Neural cell (in vitro differentiated cells): ENCODE measurements at regions not wholly inside any gene's neighbourhood (a gene's known extent, or its start where the extent isn't known, plus 50 kb on each side); places are given as distances from the start of the nearest gene placed in this dataset.

Experiments used
- H2AFZ ChIP-seq: fragments of 200-600, 300-800 bp; sonication (generic), shearing (Covaris generic); 2 replicates; pipeline ENCODE4 v1.6.0; 2014; ENCODE audit warnings: low read depth, mild to moderate bottlenecking, antibody characterized with exemption, low read length, moderate library complexity
- H3F3A ChIP-seq: fragments of 200-600 bp; shearing (Covaris generic); 2 replicates; pipeline ENCODE4 v1.6.1; 2016; ENCODE audit warnings: mild to moderate bottlenecking, moderate library complexity, mixed read lengths, antibody characterized with exemption, low read length; ENCODE audit not compliant: insufficient read depth, poor library complexity, severe bottlenecking
- H3K27ac ChIP-seq: fragments of 200-600, 300-800 bp; sonication (generic), shearing (Covaris generic); 2 replicates; pipeline ENCODE4 v1.5.1; 2014; ENCODE audit warnings: mild to moderate bottlenecking, low read length, moderate library complexity
- H3K27me3 ChIP-seq: fragments of 300-800, 200-600 bp; sonication (generic), shearing (Covaris generic); 2 replicates; pipeline ENCODE4 v1.6.0; 2014; ENCODE audit warnings: mild to moderate bottlenecking, low read depth, low read length, moderate library complexity; ENCODE audit not compliant: insufficient read depth
- H3K36me3 ChIP-seq: fragments of 300-800, 200-600 bp; sonication (generic), shearing (Covaris generic); 2 replicates; pipeline ENCODE4 v1.5.1; 2014; ENCODE audit warnings: mild to moderate bottlenecking, antibody characterized with exemption, low read length, moderate library complexity; ENCODE audit not compliant: insufficient read depth
- H3K4me2 ChIP-seq: fragments of 300-800, 200-600 bp; sonication (generic), shearing (Covaris generic); 2 replicates; pipeline ENCODE4 v1.6.0; 2014; ENCODE audit warnings: mild to moderate bottlenecking, low read length
- H3K4me3 ChIP-seq: fragments of 300-800, 200-600 bp; sonication (generic), shearing (Covaris generic); 2 replicates; pipeline ENCODE4 v1.5.1; 2014; ENCODE audit warnings: mild to moderate bottlenecking, low read length, moderate library complexity
- H3K79me2 ChIP-seq: fragments of 200-600 bp; shearing (Covaris generic); replicated peaks from 2 replicates; pipeline ENCODE4 v1.6.0; 2014; ENCODE audit warnings: mild to moderate bottlenecking, low read length, moderate library complexity; ENCODE audit not compliant: insufficient read depth
- H3K9ac ChIP-seq: fragments of 300-800, 200-600 bp; sonication (generic), shearing (Covaris generic); 2 replicates; pipeline ENCODE4 v1.6.1; 2016; ENCODE audit warnings: mild to moderate bottlenecking, low read length, mixed read lengths
- H3K9me2 ChIP-seq: fragments of 200-600 bp; shearing (Covaris generic); 2 replicates; pipeline ENCODE4 v1.6.1; 2016; ENCODE audit warnings: mild to moderate bottlenecking, low read length, mixed read lengths; ENCODE audit not compliant: insufficient read depth
- H3K9me3 ChIP-seq: fragments of 200-600, 300-800 bp; sonication (generic), shearing (Covaris generic); 2 replicates; pipeline ENCODE4 v1.6.1; 2016; ENCODE audit warnings: mild to moderate bottlenecking, mixed run types, low read length, moderate library complexity, mixed read lengths
- H4K20me1 ChIP-seq: fragments of 200-600 bp; shearing (Covaris generic); 2 replicates; pipeline ENCODE4 v1.6.1; 2016; ENCODE audit warnings: mild to moderate bottlenecking, mixed run types; ENCODE audit not compliant: insufficient read depth
- EP300 ChIP-seq: fragments of 450-650 bp; conservative IDR thresholded peaks from 2 replicates; pipeline ENCODE4 v1.6.1; 2014; ENCODE audit warnings: antibody characterized with exemption, mild to moderate bottlenecking, moderate library complexity; ENCODE audit not compliant: poor library complexity, severe bottlenecking
- EZH2 ChIP-seq: fragments of 200-600, 300-800 bp; shearing (Covaris generic), sonication (generic); IDR thresholded peaks from 2 replicates; pipeline ENCODE4 v1.6.1; 2014; ENCODE audit warnings: antibody characterized with exemption, low read length, borderline replicate concordance, mild to moderate bottlenecking; ENCODE audit not compliant: insufficient read depth, poor library complexity, severe bottlenecking
- MXI1 ChIP-seq: fragments of 450-650 bp; conservative IDR thresholded peaks from 2 replicates; pipeline ENCODE4 v1.6.1; 2014; ENCODE audit warnings: antibody characterized with exemption, mild to moderate bottlenecking; ENCODE audit not compliant: poor library complexity, severe bottlenecking
- POLR2AphosphoS5 ChIP-seq: IDR thresholded peaks from 2 replicates; pipeline ENCODE4 v1.6.1; 2012
- RAD21 ChIP-seq: fragments of 450-650 bp; conservative IDR thresholded peaks from 2 replicates; pipeline ENCODE4 v1.6.1; 2014; ENCODE audit warnings: antibody characterized with exemption, mild to moderate bottlenecking, moderate library complexity
- SMC3 ChIP-seq: fragments of 450-650 bp; conservative IDR thresholded peaks from 2 replicates; pipeline ENCODE4 v1.6.1; 2014; ENCODE audit warnings: antibody characterized with exemption, mild to moderate bottlenecking, moderate library complexity; ENCODE audit not compliant: poor library complexity
- TAF1 ChIP-seq: IDR thresholded peaks from 2 replicates; pipeline ENCODE4 v1.6.1; 2012; ENCODE audit warnings: low read depth
- TF ChIP-seq, protein P1 (sequence below): IDR thresholded peaks from 2 replicates; pipeline ENCODE4 v1.6.1; 2012; ENCODE audit warnings: borderline replicate concordance
- TF ChIP-seq, protein P2 (sequence below): fragments of 450-650 bp; IDR thresholded peaks from 2 replicates; pipeline ENCODE4 v1.5.1; 2014; ENCODE audit warnings: antibody characterized with exemption, mild to moderate bottlenecking, moderate library complexity; ENCODE audit not compliant: poor library complexity, severe bottlenecking

DNA sequence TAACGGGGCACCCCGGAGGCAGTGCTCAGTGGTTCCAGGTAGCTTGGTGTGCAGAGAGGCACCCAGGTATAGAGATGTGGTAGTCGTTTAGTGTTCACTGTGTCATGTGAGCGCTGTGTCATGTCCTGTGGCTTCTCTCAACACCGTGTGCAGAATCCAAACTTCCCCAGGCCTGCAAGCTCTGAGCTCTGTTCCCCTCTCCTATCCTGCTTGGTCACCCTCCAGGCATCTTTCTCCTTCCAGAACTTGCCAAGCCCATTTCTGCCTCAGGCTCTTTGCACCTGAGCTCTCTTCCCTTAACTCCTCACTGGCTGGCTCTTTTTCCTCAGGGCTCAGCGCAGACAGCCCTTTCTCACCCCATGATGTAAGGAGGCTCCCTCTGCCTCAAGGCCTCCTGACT, 64.8 kb downstream of the CARTPT start:
- H3K9me2 ChIP-seq = no peaks in the 10 kb centered on the region
- H3K9ac ChIP-seq = no peak overlapping the region
- H3K9me3 ChIP-seq = no peaks in the 10 kb centered on the region
- H3K27me3 ChIP-seq = no peaks in the 10 kb centered on the region
- no peak overlapping the region for H3K4me3 ChIP-seq
- H2AFZ ChIP-seq = no peak overlapping the region
- peaks cover 52% of the 10 kb centered on the region for H3K79me2 ChIP-seq
- no peaks in the 10 kb centered on the region for H3K36me3 ChIP-seq
- no peaks in the 10 kb centered on the region for H4K20me1 ChIP-seq
- H3K27ac ChIP-seq = peak overlapping the region; percentile 71
- TF ChIP-seq MXI1 (no peak), RAD21 (no peak), POLR2AphosphoS5 (no peak)
- TF ChIP-seq, protein P1, sequence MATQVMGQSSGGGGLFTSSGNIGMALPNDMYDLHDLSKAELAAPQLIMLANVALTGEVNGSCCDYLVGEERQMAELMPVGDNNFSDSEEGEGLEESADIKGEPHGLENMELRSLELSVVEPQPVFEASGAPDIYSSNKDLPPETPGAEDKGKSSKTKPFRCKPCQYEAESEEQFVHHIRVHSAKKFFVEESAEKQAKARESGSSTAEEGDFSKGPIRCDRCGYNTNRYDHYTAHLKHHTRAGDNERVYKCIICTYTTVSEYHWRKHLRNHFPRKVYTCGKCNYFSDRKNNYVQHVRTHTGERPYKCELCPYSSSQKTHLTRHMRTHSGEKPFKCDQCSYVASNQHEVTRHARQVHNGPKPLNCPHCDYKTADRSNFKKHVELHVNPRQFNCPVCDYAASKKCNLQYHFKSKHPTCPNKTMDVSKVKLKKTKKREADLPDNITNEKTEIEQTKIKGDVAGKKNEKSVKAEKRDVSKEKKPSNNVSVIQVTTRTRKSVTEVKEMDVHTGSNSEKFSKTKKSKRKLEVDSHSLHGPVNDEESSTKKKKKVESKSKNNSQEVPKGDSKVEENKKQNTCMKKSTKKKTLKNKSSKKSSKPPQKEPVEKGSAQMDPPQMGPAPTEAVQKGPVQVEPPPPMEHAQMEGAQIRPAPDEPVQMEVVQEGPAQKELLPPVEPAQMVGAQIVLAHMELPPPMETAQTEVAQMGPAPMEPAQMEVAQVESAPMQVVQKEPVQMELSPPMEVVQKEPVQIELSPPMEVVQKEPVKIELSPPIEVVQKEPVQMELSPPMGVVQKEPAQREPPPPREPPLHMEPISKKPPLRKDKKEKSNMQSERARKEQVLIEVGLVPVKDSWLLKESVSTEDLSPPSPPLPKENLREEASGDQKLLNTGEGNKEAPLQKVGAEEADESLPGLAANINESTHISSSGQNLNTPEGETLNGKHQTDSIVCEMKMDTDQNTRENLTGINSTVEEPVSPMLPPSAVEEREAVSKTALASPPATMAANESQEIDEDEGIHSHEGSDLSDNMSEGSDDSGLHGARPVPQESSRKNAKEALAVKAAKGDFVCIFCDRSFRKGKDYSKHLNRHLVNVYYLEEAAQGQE = no peak
- TF ChIP-seq, protein P2, sequence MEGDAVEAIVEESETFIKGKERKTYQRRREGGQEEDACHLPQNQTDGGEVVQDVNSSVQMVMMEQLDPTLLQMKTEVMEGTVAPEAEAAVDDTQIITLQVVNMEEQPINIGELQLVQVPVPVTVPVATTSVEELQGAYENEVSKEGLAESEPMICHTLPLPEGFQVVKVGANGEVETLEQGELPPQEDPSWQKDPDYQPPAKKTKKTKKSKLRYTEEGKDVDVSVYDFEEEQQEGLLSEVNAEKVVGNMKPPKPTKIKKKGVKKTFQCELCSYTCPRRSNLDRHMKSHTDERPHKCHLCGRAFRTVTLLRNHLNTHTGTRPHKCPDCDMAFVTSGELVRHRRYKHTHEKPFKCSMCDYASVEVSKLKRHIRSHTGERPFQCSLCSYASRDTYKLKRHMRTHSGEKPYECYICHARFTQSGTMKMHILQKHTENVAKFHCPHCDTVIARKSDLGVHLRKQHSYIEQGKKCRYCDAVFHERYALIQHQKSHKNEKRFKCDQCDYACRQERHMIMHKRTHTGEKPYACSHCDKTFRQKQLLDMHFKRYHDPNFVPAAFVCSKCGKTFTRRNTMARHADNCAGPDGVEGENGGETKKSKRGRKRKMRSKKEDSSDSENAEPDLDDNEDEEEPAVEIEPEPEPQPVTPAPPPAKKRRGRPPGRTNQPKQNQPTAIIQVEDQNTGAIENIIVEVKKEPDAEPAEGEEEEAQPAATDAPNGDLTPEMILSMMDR = no peak
- no peak overlapping the region for H3K4me2 ChIP-seq
- H3F3A ChIP-seq = no peaks in the 10 kb centered on the region

DNA sequence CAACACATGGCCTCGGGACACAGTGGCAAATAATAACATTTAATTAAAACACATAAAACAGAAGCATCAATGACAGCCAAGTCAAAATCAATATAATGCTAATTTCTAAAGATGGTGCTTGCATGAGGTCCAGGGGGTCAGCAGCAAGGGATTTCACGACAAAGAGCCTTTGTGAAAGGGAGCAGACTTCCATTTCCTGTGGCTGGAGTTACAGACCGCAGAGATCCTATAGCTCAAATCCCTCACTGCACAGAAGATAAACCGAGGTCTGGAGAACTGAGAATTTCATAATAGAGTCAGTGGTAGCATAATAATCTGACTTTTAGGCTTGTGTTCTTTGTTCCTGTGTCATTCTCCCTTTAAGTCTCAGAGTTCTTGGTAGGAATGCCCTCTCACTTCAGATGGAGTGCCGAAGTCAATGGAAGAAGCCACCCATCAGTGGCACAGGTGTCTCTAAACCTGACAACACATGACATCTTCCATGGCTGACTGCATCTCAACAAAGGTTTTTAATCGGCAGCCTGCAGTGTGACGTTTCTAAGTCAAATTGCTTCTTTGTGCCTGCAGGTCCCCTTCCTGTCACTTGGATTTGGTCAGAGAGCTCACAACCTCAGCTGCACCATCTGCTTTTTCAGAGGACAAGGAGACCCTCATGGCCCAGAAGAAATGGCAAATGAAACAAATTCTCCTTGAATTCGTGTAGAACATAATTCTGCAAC, 67.4 kb downstream of the CARTPT start:
- Histone ChIP-seq H3K4me3 (no peak overlapping the region), H3K9me2 (no peaks in the 10 kb centered on the region), H3K9ac (no peak overlapping the region), H3K27me3 (no peaks in the 10 kb centered on the region), H3K4me2 (no peak overlapping the region), H3F3A (no peaks in the 10 kb centered on the region), H3K9me3 (no peaks in the 10 kb centered on the region), H3K36me3 (no peaks in the 10 kb centered on the region), H3K79me2 (peaks cover 39% of the 10 kb centered on the region), H2AFZ (no peak overlapping the region), H4K20me1 (no peaks in the 10 kb centered on the region), H3K27ac (no peak overlapping the region)
- TF ChIP-seq EP300 = no peak
- TF ChIP-seq, protein P2 = no peak
- no peak for TF ChIP-seq POLR2AphosphoS5
- no peak for TF ChIP-seq EZH2
- TF ChIP-seq, protein P1 = no peak
- no peak for TF ChIP-seq RAD21
- no peak for TF ChIP-seq SMC3
- TF ChIP-seq MXI1 = no peak
- no peak for TF ChIP-seq TAF1
